SU-DHL-6 (cell line): ENCODE measurements at regions not wholly inside any gene's neighbourhood (a gene's known extent, or its start where the extent isn't known, plus 50 kb on each side); places are given as distances from the start of the nearest gene placed in this dataset.

Experiments
- CTCF ChIP-seq: fragments of 200-600 bp; sonication (generic); IDR thresholded peaks from one replicate; pipeline ENCODE4 v1.5.1; 2017; ENCODE audit warnings: antibody characterized with exemption, mild to moderate bottlenecking, low read length, moderate library complexity; ENCODE audit not compliant: insufficient read depth, poor library complexity, severe bottlenecking
- EZH2phosphoT487 ChIP-seq: fragments of 200-600 bp; sonication (generic), shearing (Covaris generic); conservative IDR thresholded peaks from 2 replicates; pipeline ENCODE4 v1.6.1; 2018; ENCODE audit warnings: mild to moderate bottlenecking, antibody characterized with exemption, low read length, moderate library complexity, mixed read lengths

GRCh38 chr20:5402903-5403531, 86.3 kb upstream of the PROKR2 start:
- TF ChIP-seq CTCF (peak; percentile 66), EZH2phosphoT487 (no peak)
